Type B pancreatic cell (in vitro differentiated cells): ENCODE measurements at regions not wholly inside any gene's neighbourhood (a gene's known extent, or its start where the extent isn't known, plus 50 kb on each side); places are given as distances from the start of the nearest gene placed in this dataset.

Experiments
- DNase-seq: peaks from one replicate; pipeline ENCODE4 v3.0.0; 2021; ENCODE audit warnings: mixed read lengths; ENCODE audit not compliant: unreplicated experiment; ENCODE audit errors: extremely low spot score
- H3K27ac Mint-ChIP-seq: 2 replicates; pipeline ENCODE4 v1.8.0; 2021; ENCODE audit warnings: mild to moderate bottlenecking, mixed read lengths
- H3K27me3 Mint-ChIP-seq: 2 replicates; pipeline ENCODE4 v1.8.0; 2021; ENCODE audit warnings: mixed read lengths
- H3K36me3 Mint-ChIP-seq: 2 replicates; pipeline ENCODE4 v1.8.0; 2021; ENCODE audit warnings: mixed read lengths
- H3K4me1 Mint-ChIP-seq: one replicate; pipeline ENCODE4 v1.8.0; 2021; ENCODE audit warnings: mixed read lengths; ENCODE audit not compliant: unreplicated experiment
- H3K4me3 Mint-ChIP-seq: 2 replicates; pipeline ENCODE4 v1.8.0; 2021; ENCODE audit warnings: mild to moderate bottlenecking, mixed read lengths
- H3K9me3 Mint-ChIP-seq: 2 replicates; pipeline ENCODE4 v1.8.0; 2021; ENCODE audit warnings: mixed read lengths
- TF ChIP-seq, protein P1 (sequence below): fragments of 200-600 bp; sonication (generic); conservative IDR thresholded peaks from 2 replicates; pipeline ENCODE4 v1.5.0; 2021; ENCODE audit warnings: antibody characterized with exemption, mild to moderate bottlenecking

DNA sequence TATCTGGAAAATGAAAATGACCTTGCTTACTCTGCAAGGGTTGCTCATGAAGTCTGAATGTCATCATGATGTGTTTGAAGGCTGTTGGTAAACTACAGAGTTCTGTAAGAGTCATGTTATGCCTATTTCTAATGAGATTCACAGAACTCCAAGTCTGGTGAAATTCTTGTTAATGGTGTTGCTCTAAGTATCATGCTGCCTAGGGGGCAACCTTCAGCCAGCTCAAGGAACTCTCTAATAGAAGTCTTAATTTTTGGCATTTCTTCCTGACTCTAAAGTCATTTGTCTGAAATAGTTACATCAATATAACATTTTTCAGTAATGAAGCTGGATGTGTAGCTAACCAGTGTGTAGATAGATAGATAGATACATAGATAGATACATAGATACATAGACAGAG, 302.8 kb downstream of the FAT3 start:
- DNase-seq = no peak
- TF ChIP-seq, protein P1, sequence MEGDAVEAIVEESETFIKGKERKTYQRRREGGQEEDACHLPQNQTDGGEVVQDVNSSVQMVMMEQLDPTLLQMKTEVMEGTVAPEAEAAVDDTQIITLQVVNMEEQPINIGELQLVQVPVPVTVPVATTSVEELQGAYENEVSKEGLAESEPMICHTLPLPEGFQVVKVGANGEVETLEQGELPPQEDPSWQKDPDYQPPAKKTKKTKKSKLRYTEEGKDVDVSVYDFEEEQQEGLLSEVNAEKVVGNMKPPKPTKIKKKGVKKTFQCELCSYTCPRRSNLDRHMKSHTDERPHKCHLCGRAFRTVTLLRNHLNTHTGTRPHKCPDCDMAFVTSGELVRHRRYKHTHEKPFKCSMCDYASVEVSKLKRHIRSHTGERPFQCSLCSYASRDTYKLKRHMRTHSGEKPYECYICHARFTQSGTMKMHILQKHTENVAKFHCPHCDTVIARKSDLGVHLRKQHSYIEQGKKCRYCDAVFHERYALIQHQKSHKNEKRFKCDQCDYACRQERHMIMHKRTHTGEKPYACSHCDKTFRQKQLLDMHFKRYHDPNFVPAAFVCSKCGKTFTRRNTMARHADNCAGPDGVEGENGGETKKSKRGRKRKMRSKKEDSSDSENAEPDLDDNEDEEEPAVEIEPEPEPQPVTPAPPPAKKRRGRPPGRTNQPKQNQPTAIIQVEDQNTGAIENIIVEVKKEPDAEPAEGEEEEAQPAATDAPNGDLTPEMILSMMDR = no peak
- Mint-ChIP-seq H3K27me3 (no peaks in the 10 kb centered on the region), H3K27ac (no peak overlapping the region), H3K4me1 (peaks cover 4% of the 10 kb centered on the region), H3K4me3 (no peak overlapping the region), H3K36me3 (peaks cover 16% of the 10 kb centered on the region), H3K9me3 (no peaks in the 10 kb centered on the region)

DNA sequence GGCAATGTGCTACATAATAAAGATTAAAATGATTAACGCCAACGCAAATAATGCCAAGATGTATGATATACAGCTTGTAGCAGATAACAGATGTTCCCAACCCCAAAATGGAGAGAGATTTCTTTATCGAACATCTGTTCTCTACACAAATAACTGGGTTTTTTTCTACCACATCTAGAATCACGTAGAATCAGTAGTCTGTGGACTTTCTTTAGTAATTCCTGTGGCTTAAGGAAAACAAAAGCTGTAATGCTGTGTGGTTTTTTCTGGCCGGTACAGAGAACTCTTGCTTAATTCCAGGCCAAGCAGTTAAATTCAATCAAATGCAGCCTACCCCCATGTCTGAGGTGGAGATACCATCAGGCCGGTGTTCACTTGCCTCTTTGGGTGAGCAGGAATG, 303.4 kb downstream of the FAT3 start:
- H3K9me3 Mint-ChIP-seq = no peaks in the 10 kb centered on the region
- no peak overlapping the region for H3K27ac Mint-ChIP-seq
- H3K4me3 Mint-ChIP-seq = no peak overlapping the region
- peaks cover 16% of the 10 kb centered on the region for H3K36me3 Mint-ChIP-seq
- peaks cover 4% of the 10 kb centered on the region for H3K4me1 Mint-ChIP-seq
- TF ChIP-seq, protein P1 = no peak
- H3K27me3 Mint-ChIP-seq = no peaks in the 10 kb centered on the region
- no peak for DNase-seq

DNA sequence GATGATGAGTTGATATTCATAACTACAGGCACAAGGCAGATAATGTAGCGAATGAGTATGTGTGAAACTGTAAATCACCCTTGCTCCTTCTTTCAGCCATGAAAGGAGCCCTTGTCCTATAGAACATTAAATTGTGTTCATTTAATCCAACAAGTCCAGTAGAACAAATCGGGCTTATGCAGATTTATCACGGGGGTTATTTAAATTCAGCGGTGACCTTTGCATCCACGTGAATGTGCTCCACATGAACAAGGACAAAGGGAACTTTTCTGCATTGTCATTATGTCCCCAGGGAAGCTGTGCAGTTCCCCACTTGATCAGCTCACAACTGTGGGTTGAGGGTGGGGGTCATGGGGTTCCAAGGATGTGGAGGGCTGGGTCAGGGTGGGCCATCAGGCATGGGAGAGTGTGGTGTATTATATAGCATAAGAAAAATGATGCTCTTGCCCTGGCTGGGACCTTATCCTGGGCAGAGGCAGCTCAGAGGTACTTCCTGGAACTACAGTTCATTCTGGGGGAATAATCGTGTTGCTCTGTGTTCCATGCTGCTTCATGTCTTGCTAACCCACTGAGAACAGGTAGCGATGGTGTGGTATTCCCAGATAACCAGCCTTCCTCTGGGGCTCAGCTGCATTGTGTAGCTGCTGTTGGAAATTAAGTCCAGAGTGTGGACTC, 306.6 kb downstream of the FAT3 start:
- H3K4me3 Mint-ChIP-seq = no peak overlapping the region
- peaks cover 4% of the 10 kb centered on the region for H3K4me1 Mint-ChIP-seq
- peaks cover 18% of the 10 kb centered on the region for H3K36me3 Mint-ChIP-seq
- TF ChIP-seq, protein P1 = no peak
- H3K27ac Mint-ChIP-seq = no peak overlapping the region
- DNase-seq = no peak
- H3K27me3 Mint-ChIP-seq = no peaks in the 10 kb centered on the region
- H3K9me3 Mint-ChIP-seq = no peaks in the 10 kb centered on the region

DNA sequence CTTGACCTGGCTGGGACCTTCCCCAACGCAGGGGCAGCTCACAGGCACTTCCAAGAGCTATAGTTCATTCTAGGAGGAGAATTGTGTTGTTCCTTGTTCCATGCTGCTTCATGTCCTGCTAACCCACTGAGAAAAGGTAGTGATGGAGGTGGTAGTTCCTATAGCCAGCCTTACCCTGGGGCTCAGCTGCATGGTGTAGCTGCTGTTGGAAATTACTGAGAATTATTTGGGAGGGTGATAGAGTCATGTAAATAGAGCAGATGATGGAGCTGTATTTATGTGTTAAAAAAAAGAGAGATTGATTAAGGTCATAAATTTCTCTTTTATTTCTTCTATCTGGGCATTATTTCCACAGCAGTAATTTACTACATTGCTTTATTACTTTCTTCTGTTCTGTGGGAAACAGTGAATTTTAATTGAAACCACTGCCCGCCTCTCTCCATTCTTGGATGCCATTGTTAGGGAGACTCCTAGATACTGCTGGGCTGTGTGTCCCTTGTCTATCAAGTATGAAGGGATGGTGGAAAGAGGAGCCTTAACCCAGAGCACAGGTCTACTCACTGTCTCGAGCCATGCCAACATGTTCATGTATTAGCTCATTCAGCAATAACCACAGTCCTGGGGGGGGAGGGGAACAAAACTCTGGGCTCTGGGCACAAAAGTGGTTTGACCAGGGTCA, 309.2 kb downstream of the FAT3 start:
- Mint-ChIP-seq H3K27ac (no peak overlapping the region), H3K27me3 (no peaks in the 10 kb centered on the region), H3K4me3 (no peak overlapping the region), H3K9me3 (no peaks in the 10 kb centered on the region), H3K36me3 (peaks cover 10% of the 10 kb centered on the region), H3K4me1 (peaks cover 10% of the 10 kb centered on the region)
- DNase-seq = no peak
- TF ChIP-seq, protein P1 = no peak

- Mint-ChIP-seq H3K36me3 (peaks cover 6% of the 10 kb centered on the region), H3K9me3 (no peaks in the 10 kb centered on the region), H3K27ac (no peak overlapping the region), H3K4me1 (peaks cover 6% of the 10 kb centered on the region), H3K27me3 (no peaks in the 10 kb centered on the region), H3K4me3 (no peak overlapping the region)
- DNase-seq = no peak
- TF ChIP-seq, protein P1 = no peak
Measured at GRCh38 chr11:92536883-92537282, 312.3 kb downstream of the FAT3 start.
